Suprapubic skin (tissue), 4 donors: ENCODE measurements at regions not wholly inside any gene's neighbourhood (a gene's known extent, or its start where the extent isn't known, plus 50 kb on each side); places are given as distances from the start of the nearest gene placed in this dataset.

Experiments
- POLR2A ChIP-seq, 2 donors: fragments of 450-650 bp; IDR thresholded peaks; one replicate each; pipeline ENCODE4 v1.6.1; 2017; ENCODE audit warnings: antibody characterized with exemption in 2 of 2, mild to moderate bottlenecking in 2 of 2, moderate library complexity in 2 of 2
- POLR2AphosphoS5 ChIP-seq, 3 donors: sonication (generic); formaldehyde crosslinking; IDR thresholded peaks; one replicate each; pipeline ENCODE4 v1.6.1; 2017; ENCODE audit warnings: antibody characterized with exemption in 3 of 3
- TF ChIP-seq, protein P1 (sequence below), 2 donors: fragments of 200-600 bp in 1 of 2; fragments of 450-650 bp in 1 of 2; sonication (generic) in 1 of 2; IDR thresholded peaks; one replicate each; pipeline ENCODE4 v1.5.1; 2016 to 2019; ENCODE audit warnings: antibody characterized with exemption in 2 of 2, mild to moderate bottlenecking in 1 of 2, moderate library complexity in 1 of 2

GRCh38 chr5:91927439-91927838 is 544.3 kb upstream of the ARRDC3 start:
- TF ChIP-seq POLR2A (IDR thresholded peaks at IDR 0.05) (no peak), POLR2AphosphoS5 (IDR thresholded peaks at IDR 0.05) (no peak)
- TF ChIP-seq, protein P1, sequence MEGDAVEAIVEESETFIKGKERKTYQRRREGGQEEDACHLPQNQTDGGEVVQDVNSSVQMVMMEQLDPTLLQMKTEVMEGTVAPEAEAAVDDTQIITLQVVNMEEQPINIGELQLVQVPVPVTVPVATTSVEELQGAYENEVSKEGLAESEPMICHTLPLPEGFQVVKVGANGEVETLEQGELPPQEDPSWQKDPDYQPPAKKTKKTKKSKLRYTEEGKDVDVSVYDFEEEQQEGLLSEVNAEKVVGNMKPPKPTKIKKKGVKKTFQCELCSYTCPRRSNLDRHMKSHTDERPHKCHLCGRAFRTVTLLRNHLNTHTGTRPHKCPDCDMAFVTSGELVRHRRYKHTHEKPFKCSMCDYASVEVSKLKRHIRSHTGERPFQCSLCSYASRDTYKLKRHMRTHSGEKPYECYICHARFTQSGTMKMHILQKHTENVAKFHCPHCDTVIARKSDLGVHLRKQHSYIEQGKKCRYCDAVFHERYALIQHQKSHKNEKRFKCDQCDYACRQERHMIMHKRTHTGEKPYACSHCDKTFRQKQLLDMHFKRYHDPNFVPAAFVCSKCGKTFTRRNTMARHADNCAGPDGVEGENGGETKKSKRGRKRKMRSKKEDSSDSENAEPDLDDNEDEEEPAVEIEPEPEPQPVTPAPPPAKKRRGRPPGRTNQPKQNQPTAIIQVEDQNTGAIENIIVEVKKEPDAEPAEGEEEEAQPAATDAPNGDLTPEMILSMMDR (IDR thresholded peaks at IDR 0.05), result no peak
